Thoracic aorta (tissue), 2 donors: ENCODE measurements at regions not wholly inside any gene's neighbourhood (a gene's known extent, or its start where the extent isn't known, plus 50 kb on each side); places are given as distances from the start of the nearest gene placed in this dataset.

Experiments used
- ATAC-seq: fragments of 150-250 bp; one replicate; pipeline ENCODE4 v1.8.0; 2017; ENCODE audit warnings: low read depth; ENCODE audit not compliant: insufficient number of reproducible peaks, low FRiP score
- DNase-seq: peaks from one replicate; pipeline ENCODE4 v3.0.0-alpha.2; 2020; ENCODE audit warnings: low spot score
- H3K27ac ChIP-seq, 2 donors: fragments of 200-600 bp; sonication (generic); 1 replicate in 1 of 2; 2 replicates in 1 of 2; pipeline ENCODE4 v1.5.1; 2016; ENCODE audit warnings: mild to moderate bottlenecking in 2 of 2, moderate library complexity in 2 of 2
- H3K27me3 ChIP-seq: fragments of 200-600 bp; sonication (generic); replicated peaks from 2 replicates; pipeline ENCODE4 v1.6.0; 2016; ENCODE audit warnings: mild to moderate bottlenecking; ENCODE audit not compliant: insufficient read depth
- H3K36me3 ChIP-seq: fragments of 200-600 bp; sonication (generic); one replicate; pipeline ENCODE4 v1.5.1; 2016
- H3K4me1 ChIP-seq, 2 donors: fragments of 200-600 bp; sonication (generic); 1 replicate in 1 of 2; 2 replicates in 1 of 2; pipeline versions ENCODE4 v1.5.1 to v1.6.0; 2016; ENCODE audit warnings: low read depth in 2 of 2, mild to moderate bottlenecking in 1 of 2; ENCODE audit not compliant: control insufficient read depth in 1 of 2
- H3K4me3 ChIP-seq: fragments of 200-600 bp; sonication (generic); 2 replicates; pipeline ENCODE4 v1.5.1; 2016; ENCODE audit warnings: mild to moderate bottlenecking
- H3K9me3 ChIP-seq: fragments of 200-600 bp; sonication (generic); 2 replicates; pipeline ENCODE4 v1.5.1; 2016
- TF ChIP-seq, protein P1 (sequence below): fragments of 200-600 bp; sonication (generic); IDR thresholded peaks from one replicate; pipeline ENCODE4 v1.5.1; 2019; ENCODE audit warnings: antibody characterized with exemption

DNA sequence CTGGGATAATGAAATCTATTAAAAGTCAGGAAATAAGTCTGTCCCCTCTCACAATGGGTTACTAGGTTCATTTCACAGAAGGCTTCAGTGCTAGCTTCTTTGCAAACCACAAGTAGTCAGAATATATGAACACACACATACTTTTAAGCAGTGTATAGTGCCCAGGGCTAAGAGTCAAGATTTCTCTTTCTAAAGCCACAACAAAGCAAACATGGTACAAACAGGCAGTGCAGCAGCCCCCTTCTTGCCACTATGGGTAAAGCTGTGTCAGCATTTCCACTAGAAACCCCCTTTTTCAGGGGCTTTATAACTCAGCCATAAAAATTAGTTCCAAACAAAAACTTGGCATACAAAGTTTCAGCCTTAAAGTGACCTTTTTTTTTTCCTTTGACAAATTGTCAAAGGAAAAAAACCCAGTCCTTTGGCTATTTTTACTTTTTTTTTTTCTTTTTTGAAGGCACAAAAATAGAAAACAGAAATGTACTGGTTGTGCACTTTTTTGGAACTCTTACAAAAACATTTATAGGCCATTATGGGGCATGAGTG, 315.4 kb downstream of the LMO4 start:
- Histone ChIP-seq H3K27ac (peak overlapping the region; percentile 42 to 43), H3K27me3 (no peaks in the 10 kb centered on the region), H3K36me3 (no peaks in the 10 kb centered on the region), H3K4me1 (peaks cover 6 to 28% of the 10 kb centered on the region in 2 donors), H3K4me3 (no peak overlapping the region), H3K9me3 (no peaks in the 10 kb centered on the region)
- ATAC-seq (peak; percentile 13), DNase-seq (no peak)
- TF ChIP-seq, protein P1, sequence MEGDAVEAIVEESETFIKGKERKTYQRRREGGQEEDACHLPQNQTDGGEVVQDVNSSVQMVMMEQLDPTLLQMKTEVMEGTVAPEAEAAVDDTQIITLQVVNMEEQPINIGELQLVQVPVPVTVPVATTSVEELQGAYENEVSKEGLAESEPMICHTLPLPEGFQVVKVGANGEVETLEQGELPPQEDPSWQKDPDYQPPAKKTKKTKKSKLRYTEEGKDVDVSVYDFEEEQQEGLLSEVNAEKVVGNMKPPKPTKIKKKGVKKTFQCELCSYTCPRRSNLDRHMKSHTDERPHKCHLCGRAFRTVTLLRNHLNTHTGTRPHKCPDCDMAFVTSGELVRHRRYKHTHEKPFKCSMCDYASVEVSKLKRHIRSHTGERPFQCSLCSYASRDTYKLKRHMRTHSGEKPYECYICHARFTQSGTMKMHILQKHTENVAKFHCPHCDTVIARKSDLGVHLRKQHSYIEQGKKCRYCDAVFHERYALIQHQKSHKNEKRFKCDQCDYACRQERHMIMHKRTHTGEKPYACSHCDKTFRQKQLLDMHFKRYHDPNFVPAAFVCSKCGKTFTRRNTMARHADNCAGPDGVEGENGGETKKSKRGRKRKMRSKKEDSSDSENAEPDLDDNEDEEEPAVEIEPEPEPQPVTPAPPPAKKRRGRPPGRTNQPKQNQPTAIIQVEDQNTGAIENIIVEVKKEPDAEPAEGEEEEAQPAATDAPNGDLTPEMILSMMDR = no peak

DNA sequence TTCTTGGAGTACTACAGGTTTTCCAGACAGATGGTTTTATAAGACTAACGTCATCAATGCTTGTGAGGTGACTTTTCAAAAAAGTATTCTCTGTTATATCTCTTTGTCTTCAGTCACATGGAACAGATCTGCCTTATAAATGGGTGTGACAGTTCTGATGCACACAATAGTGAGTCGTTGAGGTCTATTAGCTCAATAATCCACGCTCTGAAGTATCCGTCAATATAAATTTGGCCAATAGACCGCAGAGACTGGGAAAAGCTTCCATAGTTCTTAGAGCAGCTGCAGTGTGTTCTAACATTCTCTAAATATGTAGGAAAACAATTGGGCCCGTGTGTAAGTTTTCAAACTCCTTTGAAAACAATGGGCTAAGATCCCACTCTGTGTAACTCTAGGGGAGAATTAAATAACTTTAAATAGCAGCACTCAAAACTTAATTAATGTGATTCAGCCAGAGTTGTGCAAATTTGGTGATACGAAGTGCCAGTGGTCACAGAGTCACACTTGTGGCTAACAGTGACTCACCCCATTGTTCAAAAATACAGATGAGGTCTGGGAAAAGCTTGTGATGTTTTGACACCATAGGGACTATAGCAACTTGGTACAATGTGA, 316.0 kb downstream of the LMO4 start:
- Histone ChIP-seq H3K4me1 (peaks cover 6 to 28% of the 10 kb centered on the region in 2 donors), H3K9me3 (no peaks in the 10 kb centered on the region), H3K27me3 (no peaks in the 10 kb centered on the region), H3K27ac (peak overlapping the region; percentile 3 to 40), H3K36me3 (no peaks in the 10 kb centered on the region), H3K4me3 (no peak overlapping the region)
- DNase-seq (no peak), ATAC-seq (peak; percentile 68)
- TF ChIP-seq, protein P1 = no peak

DNA sequence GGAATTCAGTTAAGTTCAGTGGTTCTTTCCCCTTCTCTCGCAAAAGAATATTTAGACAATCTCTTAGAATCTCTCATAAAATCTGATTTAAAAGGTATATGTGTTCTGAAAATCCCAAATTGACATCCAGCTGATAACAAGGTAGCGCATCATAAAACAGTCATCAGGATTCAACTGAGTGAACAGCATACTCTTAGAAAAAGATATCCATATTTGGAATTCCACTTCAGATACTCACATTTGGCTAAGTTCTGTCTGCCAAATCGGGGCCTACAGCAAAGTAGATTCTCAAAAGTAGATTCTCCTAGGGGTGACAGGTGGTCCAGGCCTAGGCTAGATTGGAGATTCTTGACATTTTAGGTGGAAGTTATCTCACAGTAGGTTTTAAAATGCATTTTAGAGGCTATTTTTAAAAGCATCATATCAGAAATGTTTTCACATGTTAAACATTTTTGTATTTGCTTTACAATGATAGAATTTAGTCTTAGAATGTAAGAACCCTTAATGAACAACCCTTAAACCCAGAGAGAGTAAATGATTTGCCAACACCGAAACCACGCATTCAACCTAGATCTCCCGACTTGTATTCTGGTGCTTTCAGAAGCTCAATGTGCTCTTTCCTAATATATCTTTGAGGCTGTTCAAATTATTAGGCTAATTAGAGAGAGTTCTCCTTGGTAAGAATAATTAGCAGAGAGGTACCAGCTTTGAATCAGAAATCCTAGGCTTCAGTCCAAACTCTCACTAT, 318.9 kb downstream of the LMO4 start:
- H3K27ac ChIP-seq = no peak overlapping the region
- no peaks in the 10 kb centered on the region for H3K9me3 ChIP-seq
- H3K36me3 ChIP-seq = no peaks in the 10 kb centered on the region
- DNase-seq (no peak), ATAC-seq (no peak)
- H3K4me1 ChIP-seq = peaks cover 6 to 26% of the 10 kb centered on the region in 2 donors
- TF ChIP-seq, protein P1 = no peak
- no peak overlapping the region for H3K4me3 ChIP-seq
- no peaks in the 10 kb centered on the region for H3K27me3 ChIP-seq

DNA sequence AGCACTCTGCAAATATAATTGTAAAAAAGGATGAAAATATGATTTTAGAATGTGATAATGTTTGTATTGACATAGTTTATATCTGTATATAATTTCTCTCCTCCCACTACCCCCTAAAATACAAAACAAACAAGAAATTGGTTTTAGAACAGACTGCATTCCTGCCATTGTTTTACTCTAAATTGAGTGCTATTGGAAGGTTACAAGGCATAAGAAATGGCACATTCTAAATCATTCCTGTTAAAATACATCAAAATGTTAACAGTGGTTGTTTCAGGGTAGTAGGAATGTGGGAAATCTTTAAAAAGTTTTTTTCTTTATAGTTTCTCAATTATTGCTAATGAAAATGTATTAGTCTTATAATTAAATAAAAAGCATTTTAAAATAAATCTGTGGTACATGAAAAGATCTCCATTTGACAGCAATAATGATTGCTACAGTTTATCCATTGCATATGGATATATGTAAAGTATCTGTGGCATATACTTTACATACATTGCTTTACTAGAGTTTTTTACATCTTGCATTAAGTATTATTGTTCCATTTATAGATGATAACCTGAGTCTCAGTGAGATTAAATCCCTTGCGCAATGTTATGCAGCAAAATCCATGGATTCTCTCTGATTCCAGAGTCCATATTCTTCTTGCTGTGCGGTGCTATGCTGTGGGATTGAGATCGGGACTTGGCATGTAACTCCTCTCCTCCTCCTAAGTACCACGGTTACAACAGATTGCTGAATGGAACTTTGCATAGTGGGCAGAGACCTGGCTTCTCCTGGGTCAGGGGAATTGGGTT, 319.8 kb downstream of the LMO4 start:
- TF ChIP-seq, protein P1 = no peak
- no peak for ATAC-seq
- no peak for DNase-seq
- Histone ChIP-seq H3K4me3 (no peak overlapping the region), H3K27me3 (no peaks in the 10 kb centered on the region), H3K27ac (no peak overlapping the region), H3K4me1 (peaks cover 6 to 17% of the 10 kb centered on the region in 2 donors), H3K9me3 (no peaks in the 10 kb centered on the region), H3K36me3 (no peaks in the 10 kb centered on the region)

DNA sequence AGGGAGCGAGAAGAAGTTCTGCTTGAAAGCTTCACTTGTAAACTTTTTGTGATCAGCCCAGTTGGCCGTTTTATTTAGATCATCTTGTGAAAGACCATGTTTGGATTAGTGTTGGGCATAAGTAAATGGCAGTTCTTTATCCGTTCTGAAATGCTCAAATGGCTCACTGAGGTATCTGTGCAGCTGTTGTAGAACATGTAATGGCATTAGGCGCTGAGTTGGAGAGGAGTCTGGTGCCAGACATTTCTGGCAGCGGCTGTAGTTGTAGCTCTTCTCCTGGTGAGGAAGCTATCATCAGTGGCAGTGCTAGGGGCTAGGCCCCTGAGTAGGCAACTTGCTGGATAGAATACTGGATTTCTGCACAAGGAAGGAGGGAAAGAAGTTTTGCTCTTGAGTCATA, 321.6 kb downstream of the LMO4 start:
- H3K4me3 ChIP-seq = no peak overlapping the region
- no peak overlapping the region for H3K27ac ChIP-seq
- no peaks in the 10 kb centered on the region for H3K9me3 ChIP-seq
- H3K4me1 ChIP-seq = no peaks in the 10 kb centered on the region
- DNase-seq (no peak), ATAC-seq (no peak)
- TF ChIP-seq, protein P1 = no peak
- H3K27me3 ChIP-seq = no peaks in the 10 kb centered on the region
- no peaks in the 10 kb centered on the region for H3K36me3 ChIP-seq
